GM23248 (cell line): ENCODE measurements at regions not wholly inside any gene's neighbourhood (a gene's known extent, or its start where the extent isn't known, plus 50 kb on each side); places are given as distances from the start of the nearest gene placed in this dataset.

Source experiments
- DNase-seq: peaks from one replicate; pipeline ENCODE4 v3.0.0-alpha.2; 2015
- H2AFZ ChIP-seq: fragments of 200-600 bp; sonication (generic); 2 replicates; pipeline ENCODE4 v1.6.1; 2016; ENCODE audit warnings: antibody characterized with exemption
- H3F3A ChIP-seq: fragments of 200-600 bp; sonication (generic); 2 replicates; pipeline ENCODE4 v1.6.1; 2016; ENCODE audit warnings: mild to moderate bottlenecking, antibody characterized with exemption, mixed run types; ENCODE audit not compliant: insufficient read depth
- H3K27ac ChIP-seq: fragments of 200-600 bp; sonication (generic); 2 replicates; pipeline ENCODE4 v1.5.1; 2016; ENCODE audit warnings: mild to moderate bottlenecking
- H3K27me3 ChIP-seq: fragments of 200-600 bp; sonication (generic); replicated peaks from 2 replicates; pipeline ENCODE4 v1.6.1; 2016; ENCODE audit warnings: mild to moderate bottlenecking; ENCODE audit not compliant: insufficient read depth
- H3K36me3 ChIP-seq: fragments of 200-600 bp; sonication (generic); 2 replicates; pipeline ENCODE4 v1.6.1; 2016; ENCODE audit warnings: low read depth, mild to moderate bottlenecking
- H3K4me1 ChIP-seq: fragments of 200-600 bp; sonication (generic); 2 replicates; pipeline ENCODE4 v1.6.1; 2016; ENCODE audit warnings: mild to moderate bottlenecking; ENCODE audit not compliant: insufficient read depth
- H3K4me2 ChIP-seq: fragments of 200-600 bp; sonication (generic); one replicate; pipeline ENCODE4 v1.6.1; 2016; ENCODE audit warnings: mild to moderate bottlenecking; ENCODE audit not compliant: unreplicated experiment
- H3K4me3 ChIP-seq: fragments of 200-600 bp; sonication (generic); 2 replicates; pipeline ENCODE4 v1.5.1; 2016; ENCODE audit warnings: mild to moderate bottlenecking
- H3K79me2 ChIP-seq: fragments of 200-600 bp; sonication (generic); 2 replicates; pipeline ENCODE4 v1.6.1; 2016; ENCODE audit warnings: mild to moderate bottlenecking; ENCODE audit not compliant: insufficient read depth
- H3K9ac ChIP-seq: fragments of 200-600 bp; sonication (generic); 2 replicates; pipeline ENCODE4 v1.6.1; 2016; ENCODE audit warnings: mild to moderate bottlenecking
- H3K9me2 ChIP-seq: fragments of 200-600 bp; sonication (generic); 2 replicates; pipeline ENCODE4 v1.6.1; 2016; ENCODE audit warnings: mixed run types, mild to moderate bottlenecking, moderate library complexity; ENCODE audit not compliant: insufficient read depth
- H3K9me3 ChIP-seq: fragments of 200-600 bp; sonication (generic); one replicate; pipeline ENCODE4 v1.6.1; 2017; ENCODE audit warnings: low read depth
- H4K20me1 ChIP-seq: fragments of 200-600 bp; sonication (generic); 2 replicates; pipeline ENCODE4 v1.6.0; 2016; ENCODE audit not compliant: insufficient read depth
- EZH2 ChIP-seq: fragments of 200-600 bp; sonication (generic); IDR thresholded peaks from 2 replicates; pipeline ENCODE4 v1.6.1; 2018; ENCODE audit warnings: antibody characterized with exemption, mild to moderate bottlenecking; ENCODE audit not compliant: insufficient read depth, poor library complexity, severe bottlenecking
- EZH2phosphoT487 ChIP-seq: fragments of 200-600 bp; sonication (generic); IDR thresholded peaks from 2 replicates; pipeline ENCODE4 v1.6.1; 2018; ENCODE audit warnings: antibody characterized with exemption, moderate library complexity, mild to moderate bottlenecking, low read depth; ENCODE audit not compliant: insufficient read depth
- WGBS, 2 experiments: methylation state at CpG; one replicate each; pipeline ENCODE4 v1.1.6; 2015 to 2017; ENCODE audit warnings: low lambda C conversion rate in 2 of 2, low coverage in 1 of 2; ENCODE audit errors: missing lambda C conversion rate in 2 of 2; 5-methylcytosine and 5-hydroxymethylcytosine counted together
- in situ Hi-C: fragments of 300-500 bp; cut with MboI; formaldehyde crosslinking; loops from 2 replicates; pipeline ENCODE4 v1.15.0; 2020

- H3K36me3 ChIP-seq, result no peaks in the 10 kb centered on the region
- no peak overlapping the region for H3K9ac ChIP-seq
- H3K9me3 ChIP-seq, result no peaks in the 10 kb centered on the region
- in situ Hi-C loops, result no loop called here
- no peak overlapping the region for H3K4me3 ChIP-seq
- TF ChIP-seq EZH2phosphoT487 (no peak), EZH2 (no peak)
- no peak overlapping the region for H3K27ac ChIP-seq
- 30 to 35% methylated on average over 4 of the region's 4 CpGs for WGBS, 2 experiments
- no peak overlapping the region for H3K4me2 ChIP-seq
- H3K79me2 ChIP-seq, result no peaks in the 10 kb centered on the region
- no peaks in the 10 kb centered on the region for H3K4me1 ChIP-seq
- no peaks in the 10 kb centered on the region for H4K20me1 ChIP-seq
- no peak overlapping the region for H2AFZ ChIP-seq
- H3K9me2 ChIP-seq, result no peaks in the 10 kb centered on the region
- DNase-seq, result no peak
- H3F3A ChIP-seq, result no peaks in the 10 kb centered on the region
- H3K27me3 ChIP-seq, result no peaks in the 10 kb centered on the region
Observed at GRCh38 chr19:30854661-30855060, 482.5 kb downstream of the ZNF536 start.

- H3K79me2 ChIP-seq, result no peaks in the 10 kb centered on the region
- H3K36me3 ChIP-seq, result no peaks in the 10 kb centered on the region
- H3K4me1 ChIP-seq, result no peaks in the 10 kb centered on the region
- H3K27ac ChIP-seq, result no peak overlapping the region
- no peak overlapping the region for H3K9ac ChIP-seq
- no peaks in the 10 kb centered on the region for H4K20me1 ChIP-seq
- no peaks in the 10 kb centered on the region for H3K27me3 ChIP-seq
- 43 to 64% methylated on average over 1 of the region's 1 CpG for WGBS, 2 experiments
- no peak for TF ChIP-seq EZH2
- TF ChIP-seq EZH2phosphoT487, result no peak
- no peaks in the 10 kb centered on the region for H3F3A ChIP-seq
- no peaks in the 10 kb centered on the region for H3K9me3 ChIP-seq
- H3K9me2 ChIP-seq, result no peaks in the 10 kb centered on the region
- no peak overlapping the region for H2AFZ ChIP-seq
- no peak overlapping the region for H3K4me2 ChIP-seq
- H3K4me3 ChIP-seq, result no peak overlapping the region
- DNase-seq, result no peak
- in situ Hi-C loops, result no loop called here
Observed at GRCh38 chr19:30854207-30854606, 482.0 kb downstream of the ZNF536 start.

GRCh38 chr19:30853036-30853435, 480.9 kb downstream of the ZNF536 start:
- no peaks in the 10 kb centered on the region for H3K36me3 ChIP-seq
- H3K27me3 ChIP-seq, result no peaks in the 10 kb centered on the region
- no peaks in the 10 kb centered on the region for H3K9me2 ChIP-seq
- H3K27ac ChIP-seq, result no peak overlapping the region
- H3K79me2 ChIP-seq, result no peaks in the 10 kb centered on the region
- no peak overlapping the region for H3K4me3 ChIP-seq
- no peaks in the 10 kb centered on the region for H4K20me1 ChIP-seq
- H3K9me3 ChIP-seq, result no peaks in the 10 kb centered on the region
- no peaks in the 10 kb centered on the region for H3K4me1 ChIP-seq
- H3F3A ChIP-seq, result no peaks in the 10 kb centered on the region
- no peak for DNase-seq
- H3K4me2 ChIP-seq, result no peak overlapping the region
- no peak overlapping the region for H3K9ac ChIP-seq
- in situ Hi-C loops, result no loop called here
- TF ChIP-seq EZH2phosphoT487 (no peak), EZH2 (no peak)
- H2AFZ ChIP-seq, result no peak overlapping the region
- 54 to 78% methylated on average over 3 of the region's 3 CpGs for WGBS, 2 experiments

- in situ Hi-C loops, result no loop called here
- Histone ChIP-seq H3K79me2 (no peaks in the 10 kb centered on the region), H3K27me3 (no peaks in the 10 kb centered on the region), H3F3A (no peaks in the 10 kb centered on the region), H3K4me2 (no peak overlapping the region), H3K4me1 (no peaks in the 10 kb centered on the region), H4K20me1 (no peaks in the 10 kb centered on the region), H3K27ac (no peak overlapping the region), H2AFZ (no peak overlapping the region), H3K4me3 (no peak overlapping the region), H3K36me3 (no peaks in the 10 kb centered on the region), H3K9ac (no peak overlapping the region), H3K9me2 (no peaks in the 10 kb centered on the region), H3K9me3 (no peaks in the 10 kb centered on the region)
- WGBS, 2 experiments, result 58% methylated on average over 10 of the region's 10 CpGs
- TF ChIP-seq EZH2phosphoT487 (no peak), EZH2 (no peak)
- DNase-seq, result no peak
Observed at GRCh38 chr19:30852168-30852567, 480.0 kb downstream of the ZNF536 start.

- no peak overlapping the region for H3K9ac ChIP-seq
- 19 to 27% methylated on average over 2 of the region's 2 CpGs for WGBS, 2 experiments
- no peaks in the 10 kb centered on the region for H3K27me3 ChIP-seq
- H3F3A ChIP-seq, result no peaks in the 10 kb centered on the region
- DNase-seq, result no peak
- no peak overlapping the region for H2AFZ ChIP-seq
- H3K27ac ChIP-seq, result no peak overlapping the region
- H3K4me2 ChIP-seq, result no peak overlapping the region
- H3K4me1 ChIP-seq, result no peaks in the 10 kb centered on the region
- H3K9me2 ChIP-seq, result no peaks in the 10 kb centered on the region
- no peaks in the 10 kb centered on the region for H3K36me3 ChIP-seq
- no peak overlapping the region for H3K4me3 ChIP-seq
- TF ChIP-seq EZH2 (no peak), EZH2phosphoT487 (no peak)
- H3K9me3 ChIP-seq, result no peaks in the 10 kb centered on the region
- no peaks in the 10 kb centered on the region for H3K79me2 ChIP-seq
- H4K20me1 ChIP-seq, result no peaks in the 10 kb centered on the region
- in situ Hi-C loops, result no loop called here
Observed at GRCh38 chr19:30851646-30852045, 479.5 kb downstream of the ZNF536 start.
